Activated T-helper 1 cell treated with Interleukin-2 at 50 U/mL for 16 hours (primary cell): ENCODE measurements at regions not wholly inside any gene's neighbourhood (a gene's known extent, or its start where the extent isn't known, plus 50 kb on each side); places are given as distances from the start of the nearest gene placed in this dataset.

Experiments used
- DNase-seq: peaks from one replicate; pipeline ENCODE4 v3.0.0-alpha.2; 2020; ENCODE audit warnings: low read depth

- DNase-seq: no peak
Observed at GRCh38 chr7:16001477-16001876, 315.0 kb upstream of the MEOX2 start.

- DNase-seq: no peak
Observed at GRCh38 chr7:15998617-15999016, 312.1 kb upstream of the MEOX2 start.

GRCh38 chr7:15995027-15995426 lies 308.5 kb upstream of the MEOX2 start:
- no peak for DNase-seq

- DNase-seq: no peak
Observed at GRCh38 chr7:15989194-15989593, 302.7 kb upstream of the MEOX2 start.

GRCh38 chr7:15985587-15986384 lies 299.3 kb upstream of the MEOX2 start:
- DNase-seq: no peak

- DNase-seq: no peak
Observed at GRCh38 chr7:15977663-15978062, 291.2 kb upstream of the MEOX2 start.

- DNase-seq: no peak
Observed at GRCh38 chr7:15972862-15973275, 286.4 kb upstream of the MEOX2 start.

GRCh38 chr7:15967551-15967950 lies 281.1 kb upstream of the MEOX2 start:
- DNase-seq: no peak

GRCh38 chr7:15967121-15967520 lies 280.6 kb upstream of the MEOX2 start:
- no peak for DNase-seq

GRCh38 chr7:15963206-15963605 lies 276.7 kb upstream of the MEOX2 start:
- DNase-seq: no peak

- no peak for DNase-seq
Observed at GRCh38 chr7:15954671-15955354, 268.3 kb upstream of the MEOX2 start.

GRCh38 chr7:15950299-15950698 lies 263.8 kb upstream of the MEOX2 start:
- no peak for DNase-seq

- DNase-seq: no peak
Observed at GRCh38 chr7:15947754-15948153, 261.3 kb upstream of the MEOX2 start.

GRCh38 chr7:15938115-15938514 lies 251.6 kb upstream of the MEOX2 start:
- DNase-seq: no peak

GRCh38 chr7:15937571-15937970 lies 251.1 kb upstream of the MEOX2 start:
- no peak for DNase-seq

GRCh38 chr7:15936991-15937390 lies 250.5 kb upstream of the MEOX2 start:
- no peak for DNase-seq

GRCh38 chr7:15932318-15932717 lies 245.8 kb upstream of the MEOX2 start:
- no peak for DNase-seq

- no peak for DNase-seq
Observed at GRCh38 chr7:15929411-15929810, 242.9 kb upstream of the MEOX2 start.

- no peak for DNase-seq
Observed at GRCh38 chr7:15925608-15926007, 239.1 kb upstream of the MEOX2 start.

GRCh38 chr7:15924910-15925309 lies 238.4 kb upstream of the MEOX2 start:
- DNase-seq: no peak

GRCh38 chr7:15922002-15922401 lies 235.5 kb upstream of the MEOX2 start:
- DNase-seq: no peak

- DNase-seq: no peak
Observed at GRCh38 chr7:15921576-15921975, 235.1 kb upstream of the MEOX2 start.

GRCh38 chr7:15920953-15921352 lies 234.5 kb upstream of the MEOX2 start:
- DNase-seq: no peak
